ENCODE measurements at regions not wholly inside any gene's neighbourhood (a gene's known extent, or its start where the extent isn't known, plus 50 kb on each side); places are given as distances from the start of the nearest gene placed in this dataset.
"Not testable (repeated sequence)": the region's sequence is repeated elsewhere in the genome, so short reads cannot be mapped to it uniquely, and the experiment has no call there.

DNA sequence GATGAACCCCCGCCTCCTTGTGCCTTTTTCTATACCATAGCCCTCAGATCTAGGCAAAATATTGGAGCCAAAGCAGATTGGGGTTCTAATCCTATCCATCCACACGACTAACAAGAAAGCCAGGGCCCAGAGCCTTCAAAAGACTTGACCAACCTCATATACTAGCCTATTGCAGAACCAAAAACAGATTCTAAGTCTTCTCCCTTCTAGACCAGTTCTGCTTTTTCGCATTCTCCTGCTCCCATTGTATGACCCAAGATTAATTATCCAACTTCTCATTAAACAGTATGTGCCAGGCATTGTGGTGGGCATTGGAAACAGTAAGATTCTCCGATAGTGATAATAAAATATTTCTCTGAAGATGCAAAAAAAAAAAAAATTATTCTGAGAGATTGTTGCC lies 113.7 kb upstream of the JARID2 start:
- no peak for DNase-seq

DNA sequence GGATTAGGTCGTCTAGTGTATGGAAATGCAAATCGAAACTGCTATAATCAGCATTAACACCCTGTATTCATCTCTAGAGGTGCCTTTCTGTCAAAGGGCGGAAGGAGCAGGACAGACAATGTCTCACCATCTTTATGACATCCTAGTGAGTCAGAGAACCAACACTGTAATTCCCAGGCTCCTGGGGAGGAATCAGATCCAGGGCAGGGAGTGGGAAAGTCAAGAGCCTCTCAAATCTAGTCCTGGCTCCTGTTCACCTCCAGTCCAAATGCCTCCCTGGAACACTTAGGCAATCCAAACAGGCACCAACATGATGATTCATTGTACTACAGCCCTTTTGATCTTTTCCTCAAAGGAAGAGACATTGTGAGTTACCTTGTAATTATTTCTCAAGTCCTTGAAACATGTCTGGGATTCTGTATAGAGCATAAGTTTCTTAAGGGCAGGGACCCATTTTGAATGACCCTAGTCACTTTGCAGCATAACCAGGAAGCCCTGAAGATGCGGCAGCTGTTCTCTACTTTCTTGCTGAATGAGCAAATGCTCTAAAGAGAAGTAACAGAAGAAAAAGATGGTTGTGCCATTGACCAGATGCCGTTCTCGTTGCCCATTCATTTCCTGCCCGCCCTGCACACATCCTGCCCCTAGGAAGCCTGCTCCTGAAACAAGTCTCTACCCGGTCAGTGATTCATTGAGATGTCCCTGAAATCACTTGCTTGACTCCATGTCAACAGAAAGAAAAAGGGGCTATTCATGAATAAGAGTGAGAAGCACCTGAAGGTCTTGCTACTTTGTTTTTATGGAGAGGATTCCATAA lies 112.8 kb upstream of the JARID2 start:
- DNase-seq: no peak

- no peak for DNase-seq
Measured at GRCh38 chr6:15137086-15137485, 108.8 kb upstream of the JARID2 start.

DNA sequence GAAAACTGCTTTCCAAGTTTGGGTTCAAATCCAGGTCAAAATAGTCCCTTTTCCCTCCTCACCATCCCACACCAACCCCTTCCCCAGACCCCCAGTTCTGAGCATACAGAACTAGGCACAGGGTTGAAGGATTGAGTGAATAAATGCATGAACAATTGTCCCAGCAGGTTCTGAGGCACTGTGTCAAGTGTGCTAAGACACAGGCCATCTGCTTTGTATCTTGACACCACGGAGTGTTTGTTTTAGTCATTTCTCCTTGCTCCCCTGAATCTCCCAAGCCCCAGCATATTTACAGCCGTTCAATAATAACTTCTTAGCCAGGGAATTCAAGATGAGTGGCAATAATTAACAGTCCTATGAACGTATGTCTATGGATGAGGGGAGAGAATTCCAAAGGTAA lies 102.8 kb upstream of the JARID2 start:
- DNase-seq: no peak

GRCh38 chr6:15143540-15143939 lies 102.3 kb upstream of the JARID2 start:
- no peak for DNase-seq

GRCh38 chr6:15145821-15146220 lies 100.0 kb upstream of the JARID2 start:
- DNase-seq: no peak

- no peak for DNase-seq
Measured at GRCh38 chr6:15147827-15148226, 98.0 kb upstream of the JARID2 start.

- DNase-seq: no peak
Measured at GRCh38 chr6:15148356-15148946, 97.4 kb upstream of the JARID2 start.

- no peak for DNase-seq
Measured at GRCh38 chr6:15150207-15150606, 95.7 kb upstream of the JARID2 start.

GRCh38 chr6:15152700-15153099 lies 93.2 kb upstream of the JARID2 start:
- DNase-seq: no peak

- DNase-seq: no peak
Measured at GRCh38 chr6:15153191-15153590, 92.7 kb upstream of the JARID2 start.

DNA sequence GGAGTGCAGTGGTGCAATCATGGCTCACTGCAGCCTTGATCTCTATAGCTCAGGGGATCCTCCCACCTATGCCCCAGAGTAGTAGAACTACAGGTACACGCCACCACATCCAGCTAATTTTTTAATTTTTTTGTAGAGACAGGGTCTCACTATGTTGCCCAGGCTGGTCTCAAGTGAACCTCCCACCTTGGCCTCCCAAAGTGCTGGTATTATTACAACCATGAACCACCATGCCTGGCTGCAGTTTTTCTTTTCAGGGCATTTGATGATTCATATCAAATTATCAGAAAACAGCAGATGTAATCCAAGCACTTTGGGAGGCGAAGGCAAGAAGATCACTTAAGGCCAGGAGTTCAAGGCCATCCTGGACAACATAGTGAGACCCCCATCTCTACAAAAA lies 88.4 kb upstream of the JARID2 start:
- DNase-seq: no peak

DNA sequence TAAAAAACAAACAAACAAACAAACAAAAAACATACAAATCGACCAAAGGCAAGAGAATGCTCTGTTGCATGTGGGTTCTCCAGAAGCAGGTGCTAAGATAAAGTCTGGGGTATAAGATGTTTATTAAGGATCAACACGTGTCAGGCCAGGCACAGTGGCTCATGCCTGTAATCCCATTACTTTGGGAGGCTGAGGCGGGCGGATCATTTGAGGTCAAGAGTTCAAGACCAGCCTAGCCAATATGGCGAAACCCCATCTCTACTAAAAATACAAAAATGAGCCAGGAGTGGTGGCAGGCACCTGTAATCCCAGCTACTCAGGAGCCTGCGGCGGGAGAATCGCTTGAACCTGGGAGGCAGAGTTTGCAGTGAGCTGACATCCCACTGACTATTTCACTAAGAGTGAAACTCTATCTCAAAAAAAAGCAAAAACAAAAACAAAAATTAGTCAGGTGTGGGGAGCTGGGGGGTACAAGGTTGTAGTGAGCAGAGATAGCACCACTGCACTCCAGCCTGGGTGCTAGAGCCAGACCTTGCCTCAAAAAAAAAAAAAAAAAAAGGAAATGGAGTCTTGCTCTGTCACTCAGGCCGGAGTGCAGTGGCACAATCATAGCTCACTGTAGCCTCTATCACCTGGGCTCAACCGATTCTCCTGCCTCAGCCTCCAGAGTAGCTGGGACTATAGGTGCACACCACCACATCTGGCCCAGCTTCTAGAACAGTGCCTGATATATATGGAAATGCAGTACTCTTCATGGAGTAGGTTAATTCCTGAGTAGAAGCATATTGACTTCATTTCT lies 86.8 kb upstream of the JARID2 start:
- no peak for DNase-seq

GRCh38 chr6:15160812-15161211 lies 85.1 kb upstream of the JARID2 start:
- no peak for DNase-seq

GRCh38 chr6:15164855-15165254 lies 81.0 kb upstream of the JARID2 start:
- DNase-seq: not testable (repeated sequence)

GRCh38 chr6:15166121-15166520 lies 79.7 kb upstream of the JARID2 start:
- no peak for DNase-seq

GRCh38 chr6:15170126-15170525 lies 75.7 kb upstream of the JARID2 start:
- DNase-seq: no peak

- no peak for DNase-seq
Measured at GRCh38 chr6:15171026-15171425, 74.8 kb upstream of the JARID2 start.

DNA sequence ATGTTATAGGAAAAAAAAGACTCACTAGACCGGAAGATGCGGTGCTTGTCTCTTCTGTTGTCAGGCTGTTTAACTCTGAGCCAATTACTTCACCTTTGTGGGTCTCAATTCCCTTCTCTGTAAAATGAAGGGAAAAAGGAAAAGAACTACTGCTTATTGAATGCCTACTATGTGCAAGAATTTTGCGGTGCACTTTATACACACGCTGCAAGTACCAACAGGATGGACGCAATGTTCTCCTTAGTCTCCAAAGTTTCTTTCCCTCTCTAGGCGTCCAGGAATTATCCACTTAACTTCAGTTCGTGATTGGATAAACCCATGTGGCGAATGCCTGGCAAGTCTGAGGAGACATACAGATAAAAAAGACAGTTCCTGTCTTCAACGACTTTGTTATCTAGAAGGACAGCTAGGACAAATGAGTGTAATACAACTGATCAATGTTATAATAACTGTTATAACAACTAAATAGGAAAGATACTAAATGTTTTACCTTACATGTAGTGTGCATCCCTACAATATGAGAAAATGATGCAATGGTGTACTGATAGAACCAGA lies 69.0 kb upstream of the JARID2 start:
- DNase-seq: no peak

GRCh38 chr6:15183979-15184378 lies 61.9 kb upstream of the JARID2 start:
- no peak for DNase-seq

DNA sequence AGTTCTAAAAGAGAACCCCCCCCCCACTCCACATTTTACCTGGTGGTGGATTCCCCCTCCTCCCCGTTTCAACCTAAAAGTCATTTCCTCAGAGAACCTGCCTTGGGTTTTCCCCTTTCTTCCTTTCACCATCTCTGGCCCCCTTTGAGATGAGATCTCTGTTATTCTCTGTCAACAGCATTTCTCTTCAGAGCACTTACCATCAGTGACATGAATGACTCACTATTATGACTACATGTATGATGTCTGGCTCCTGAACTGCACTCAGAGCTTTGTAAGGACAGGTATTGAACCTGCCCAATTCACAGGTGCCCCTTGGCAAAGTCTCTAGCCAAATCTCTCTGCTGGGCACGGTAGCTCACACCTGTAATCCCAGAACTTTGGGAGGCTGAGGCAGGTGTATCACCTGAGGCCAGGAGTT lies 61.4 kb upstream of the JARID2 start:
- peak in 1 of 6 experiments; percentile 6 for DNase-seq

- DNase-seq: not testable (repeated sequence)
Measured at GRCh38 chr6:15185111-15185510, 60.8 kb upstream of the JARID2 start.

- not testable (repeated sequence) for DNase-seq
Measured at GRCh38 chr6:15193451-15193850, 52.4 kb upstream of the JARID2 start.

DNA sequence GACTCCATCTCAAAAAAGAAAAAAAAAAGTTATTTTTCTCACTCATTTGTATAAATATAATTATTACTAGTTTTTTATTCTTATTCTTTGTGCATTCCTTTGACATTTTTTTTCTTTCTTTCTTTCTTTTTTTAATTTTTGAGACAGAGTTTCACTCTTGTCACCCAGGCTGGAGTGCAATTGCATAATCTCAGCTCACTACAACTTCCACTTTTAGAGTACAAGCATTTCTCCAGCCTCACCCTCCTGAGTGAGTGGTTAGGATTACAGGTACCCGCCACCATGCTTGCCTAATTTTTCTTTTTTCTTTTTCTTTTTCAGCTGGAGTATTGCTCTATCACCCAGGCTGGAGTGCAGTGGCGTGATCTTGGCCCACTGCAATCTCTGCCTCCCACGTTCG lies 51.4 kb upstream of the JARID2 start:
- no peak for DNase-seq

Data from stimulated activated naive CD4-positive, alpha-beta T cell (primary cell).